Breast epithelium (tissue), 3 donors: ENCODE measurements at regions not wholly inside any gene's neighbourhood (a gene's known extent, or its start where the extent isn't known, plus 50 kb on each side); places are given as distances from the start of the nearest gene placed in this dataset.
"Not testable (repeated sequence)": the region's sequence is repeated elsewhere in the genome, so short reads cannot be mapped to it uniquely, and the experiment has no call there.

Experiments used
- POLR2AphosphoS5 ChIP-seq, 3 donors: sonication (generic); formaldehyde crosslinking; IDR thresholded peaks; one replicate each; pipeline ENCODE4 v1.6.1; 2017; ENCODE audit warnings: antibody characterized with exemption in 3 of 3
- TF ChIP-seq, protein P1 (sequence below), 3 donors: fragments of 450-650 bp; IDR thresholded peaks; one replicate each; pipeline ENCODE4 v1.5.1; 2016 to 2017; ENCODE audit warnings: antibody characterized with exemption in 3 of 3, mild to moderate bottlenecking in 3 of 3, moderate library complexity in 3 of 3

DNA sequence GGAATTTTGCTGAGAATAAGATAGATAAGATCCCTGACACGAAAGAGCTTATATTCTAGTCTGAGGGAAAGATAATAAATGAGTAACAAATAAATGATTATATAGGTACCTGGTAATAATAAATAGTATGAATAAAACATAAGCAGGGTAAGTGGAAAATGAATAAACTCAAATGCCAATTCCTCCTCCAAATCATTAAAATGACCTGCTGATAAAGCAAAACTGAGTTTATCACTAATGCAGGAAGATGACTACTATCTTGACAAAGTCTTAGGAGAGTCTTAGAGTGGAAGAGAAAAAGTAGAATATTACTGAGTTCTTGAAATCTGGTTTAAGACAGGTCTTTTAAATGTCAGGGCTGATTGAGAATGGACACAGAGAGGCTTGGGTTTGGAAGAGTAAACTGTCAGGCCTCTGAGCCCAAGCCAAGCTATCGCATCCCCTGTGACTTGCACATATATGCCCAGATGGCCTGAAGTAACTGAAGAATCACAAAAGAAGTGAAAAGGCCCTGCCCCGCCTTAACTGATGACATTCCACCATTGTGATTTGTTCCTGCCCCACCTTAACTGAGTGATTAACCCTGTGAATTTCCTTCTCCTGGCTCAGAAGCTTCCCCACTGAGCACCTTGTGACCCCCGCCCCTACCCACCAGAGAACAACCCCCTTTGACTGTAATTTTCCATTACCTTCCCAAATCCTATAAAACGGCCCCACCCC is 637.8 kb downstream of the UTRN start:
- TF ChIP-seq, protein P1, sequence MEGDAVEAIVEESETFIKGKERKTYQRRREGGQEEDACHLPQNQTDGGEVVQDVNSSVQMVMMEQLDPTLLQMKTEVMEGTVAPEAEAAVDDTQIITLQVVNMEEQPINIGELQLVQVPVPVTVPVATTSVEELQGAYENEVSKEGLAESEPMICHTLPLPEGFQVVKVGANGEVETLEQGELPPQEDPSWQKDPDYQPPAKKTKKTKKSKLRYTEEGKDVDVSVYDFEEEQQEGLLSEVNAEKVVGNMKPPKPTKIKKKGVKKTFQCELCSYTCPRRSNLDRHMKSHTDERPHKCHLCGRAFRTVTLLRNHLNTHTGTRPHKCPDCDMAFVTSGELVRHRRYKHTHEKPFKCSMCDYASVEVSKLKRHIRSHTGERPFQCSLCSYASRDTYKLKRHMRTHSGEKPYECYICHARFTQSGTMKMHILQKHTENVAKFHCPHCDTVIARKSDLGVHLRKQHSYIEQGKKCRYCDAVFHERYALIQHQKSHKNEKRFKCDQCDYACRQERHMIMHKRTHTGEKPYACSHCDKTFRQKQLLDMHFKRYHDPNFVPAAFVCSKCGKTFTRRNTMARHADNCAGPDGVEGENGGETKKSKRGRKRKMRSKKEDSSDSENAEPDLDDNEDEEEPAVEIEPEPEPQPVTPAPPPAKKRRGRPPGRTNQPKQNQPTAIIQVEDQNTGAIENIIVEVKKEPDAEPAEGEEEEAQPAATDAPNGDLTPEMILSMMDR (IDR thresholded peaks at IDR 0.05), result not testable (repeated sequence)
- TF ChIP-seq POLR2AphosphoS5 (IDR thresholded peaks at IDR 0.05), result not testable (repeated sequence)
